H9 (cell line): ENCODE measurements at regions not wholly inside any gene's neighbourhood (a gene's known extent, or its start where the extent isn't known, plus 50 kb on each side); places are given as distances from the start of the nearest gene placed in this dataset.

ENCODE experiments used
- DNase-seq: peaks from one replicate; pipeline ENCODE4 v3.0.0-alpha.2; 2017
- H2AFZ ChIP-seq: one replicate; pipeline ENCODE4 v1.6.1; 2013; ENCODE audit warnings: mild to moderate bottlenecking, low read length, control low read depth, moderate library complexity
- H2AK5ac ChIP-seq: 2 replicates; pipeline ENCODE4 v1.6.1; 2013; ENCODE audit warnings: low read length, control low read depth, mixed read lengths; ENCODE audit not compliant: insufficient read length
- H2BK120ac ChIP-seq: one replicate; pipeline ENCODE4 v1.6.1; 2013; ENCODE audit warnings: low read depth, mild to moderate bottlenecking, low read length, control low read depth, inconsistent platforms; ENCODE audit not compliant: poor library complexity, severe bottlenecking
- H2BK12ac ChIP-seq: 2 replicates; pipeline ENCODE4 v1.6.1; 2013; ENCODE audit warnings: low read length, control low read depth, mixed read lengths, low read depth; ENCODE audit not compliant: insufficient read length
- H2BK15ac ChIP-seq: 2 replicates; pipeline ENCODE4 v1.6.1; 2013; ENCODE audit warnings: low read depth, low read length, control low read depth
- H2BK20ac ChIP-seq: one replicate; pipeline ENCODE4 v1.6.1; 2013; ENCODE audit warnings: low read depth, mild to moderate bottlenecking, low read length, control low read depth, inconsistent platforms; ENCODE audit not compliant: poor library complexity, severe bottlenecking
- H2BK5ac ChIP-seq: 2 replicates; pipeline ENCODE4 v1.6.1; 2013; ENCODE audit warnings: low read length, control low read depth, mixed read lengths; ENCODE audit not compliant: insufficient read length
- H3K14ac ChIP-seq: 2 replicates; pipeline ENCODE4 v1.6.1; 2013; ENCODE audit warnings: low read length, control low read depth; ENCODE audit not compliant: insufficient read depth
- H3K18ac ChIP-seq: 2 replicates; pipeline ENCODE4 v1.6.1; 2013; ENCODE audit warnings: low read depth, mild to moderate bottlenecking, mixed read lengths, low read length, control low read depth; ENCODE audit not compliant: insufficient read length
- H3K23ac ChIP-seq: 2 replicates; pipeline ENCODE4 v1.6.1; 2013; ENCODE audit warnings: low read length, control low read depth, mixed read lengths, low read depth; ENCODE audit not compliant: insufficient read length
- H3K23me2 ChIP-seq: 2 replicates; pipeline ENCODE4 v1.6.1; 2013; ENCODE audit warnings: low read depth, mild to moderate bottlenecking, mixed read lengths, low read length, control low read depth; ENCODE audit not compliant: insufficient read length, poor library complexity, severe bottlenecking
- H3K27ac ChIP-seq: 2 replicates; pipeline ENCODE4 v1.5.1; 2013; ENCODE audit warnings: low read length, control low read depth, mixed read lengths, low read depth; ENCODE audit not compliant: insufficient read length
- H3K27me3 ChIP-seq: 2 replicates; pipeline ENCODE4 v1.6.1; 2013; ENCODE audit warnings: low read length, control low read depth, inconsistent platforms; ENCODE audit not compliant: insufficient read depth
- H3K4ac ChIP-seq: 2 replicates; pipeline ENCODE4 v1.6.1; 2013; ENCODE audit warnings: low read depth, mild to moderate bottlenecking, control low read depth, inconsistent platforms, low read length, moderate library complexity
- H3K4me1 ChIP-seq: 2 replicates; pipeline ENCODE4 v1.6.1; 2013; ENCODE audit warnings: low read length, control low read depth, inconsistent platforms; ENCODE audit not compliant: insufficient read depth
- H3K4me2 ChIP-seq: 2 replicates; pipeline ENCODE4 v1.6.1; 2013; ENCODE audit warnings: low read length, control low read depth, mixed read lengths; ENCODE audit not compliant: insufficient read length, insufficient read depth
- H3K56ac ChIP-seq: 2 replicates; pipeline ENCODE4 v1.6.1; 2013; ENCODE audit warnings: low read depth, mild to moderate bottlenecking, mixed read lengths, low read length, control low read depth; ENCODE audit not compliant: insufficient read length
- H3K79me1 ChIP-seq: 2 replicates; pipeline ENCODE4 v1.6.1; 2013; ENCODE audit warnings: low read depth, mild to moderate bottlenecking, moderate library complexity, low read length, control low read depth, inconsistent platforms; ENCODE audit not compliant: insufficient read depth, poor library complexity, severe bottlenecking
- H3K79me2 ChIP-seq: 2 replicates; pipeline ENCODE4 v1.6.1; 2013; ENCODE audit warnings: low read length, control low read depth, inconsistent platforms; ENCODE audit not compliant: insufficient read depth
- H3K9ac ChIP-seq: 2 replicates; pipeline ENCODE4 v1.6.1; 2013; ENCODE audit warnings: low read length, control low read depth, mixed read lengths; ENCODE audit not compliant: insufficient read length; ENCODE audit errors: extremely low read depth
- H3K9me3 ChIP-seq: one replicate; pipeline ENCODE4 v1.6.1; 2013; ENCODE audit warnings: low read depth, low read length, inconsistent platforms; ENCODE audit not compliant: control insufficient read depth
- H3T11ph ChIP-seq: one replicate; pipeline ENCODE4 v1.6.1; 2013; ENCODE audit warnings: mild to moderate bottlenecking, low read length, control low read depth, inconsistent platforms
- H4K20me1 ChIP-seq: one replicate; pipeline ENCODE4 v1.6.1; 2013; ENCODE audit not compliant: control insufficient read depth, insufficient read length, insufficient read depth
- H4K5ac ChIP-seq: 2 replicates; pipeline ENCODE4 v1.6.1; 2013; ENCODE audit warnings: low read depth, mild to moderate bottlenecking, mixed read lengths, low read length, control low read depth; ENCODE audit not compliant: insufficient read length
- H4K8ac ChIP-seq: replicated peaks from 2 replicates; pipeline ENCODE4 v1.6.1; 2013; ENCODE audit warnings: low read length, control low read depth, mixed read lengths, low read depth; ENCODE audit not compliant: insufficient read length
- H4K91ac ChIP-seq: 2 replicates; pipeline ENCODE4 v1.6.1; 2013; ENCODE audit warnings: low read depth, mild to moderate bottlenecking, moderate library complexity, mixed read lengths, low read length, control low read depth; ENCODE audit not compliant: insufficient read length
- H3K27ac Mint-ChIP-seq, 3 experiments: 2 replicates in 2 of 3; 3 replicates in 1 of 3; pipeline ENCODE4 v1.8.0; 2020 to 2021; ENCODE audit warnings: mixed read lengths in 3 of 3, mild to moderate bottlenecking in 1 of 3, moderate library complexity in 1 of 3
- H3K27me3 Mint-ChIP-seq: 2 replicates; pipeline ENCODE4 v1.8.0; 2021; ENCODE audit warnings: low read depth, mild to moderate bottlenecking, moderate library complexity, mixed read lengths
- H3K36me3 Mint-ChIP-seq, 3 experiments: 2 replicates in 2 of 3; 3 replicates in 1 of 3; pipeline ENCODE4 v1.8.0; 2020 to 2021; ENCODE audit warnings: low read depth in 3 of 3, mixed read lengths in 3 of 3; ENCODE audit not compliant: insufficient read depth in 1 of 3
- H3K4me1 Mint-ChIP-seq, 2 experiments: 2 replicates each; pipeline ENCODE4 v1.8.0; 2020; ENCODE audit warnings: mixed read lengths in 2 of 2
- H3K4me3 Mint-ChIP-seq, 2 experiments: 2 replicates in 1 of 2; 3 replicates in 1 of 2; pipeline ENCODE4 v1.8.0; 2020 to 2021; ENCODE audit warnings: mild to moderate bottlenecking in 2 of 2, mixed read lengths in 2 of 2, moderate library complexity in 1 of 2
- H3K9me3 Mint-ChIP-seq, 2 experiments: 2 replicates in 1 of 2; 3 replicates in 1 of 2; pipeline ENCODE4 v1.8.0; 2020; ENCODE audit warnings: mild to moderate bottlenecking in 2 of 2, mixed read lengths in 2 of 2, moderate library complexity in 1 of 2
- CTCF ChIP-seq: fragments of 200-600 bp; sonication (generic); conservative IDR thresholded peaks from 3 replicates; pipeline ENCODE4 v1.8.0; 2021; ENCODE audit warnings: antibody characterized with exemption, mild to moderate bottlenecking
- WGBS: extraction: QIAGEN DNeasy Blood & Tissue Kit; methylation state at CpG from one replicate; pipeline ENCODE4 v1.1.7; 2013; ENCODE audit warnings: missing lambda C conversion rate, low lambda C conversion rate, mixed read lengths; ENCODE audit not compliant: insufficient read length; ENCODE audit errors: extremely low coverage; 5-methylcytosine and 5-hydroxymethylcytosine counted together

- Histone ChIP-seq H3K4me1 (peaks cover 4% of the 10 kb centered on the region; the same call in 1 of the 2 replicates), H2BK120ac (no peak overlapping the region), H2AFZ (no peak overlapping the region), H2BK20ac (no peak overlapping the region), H4K20me1 (no peaks in the 10 kb centered on the region), H3K9me3 (no peaks in the 10 kb centered on the region), H3K14ac (no peak overlapping the region; the same call in 1 of the 2 replicates), H4K91ac (no peak overlapping the region), H3K23me2 (no peaks in the 10 kb centered on the region), H3K23ac (no peak overlapping the region), H3K18ac (no peak overlapping the region), H3K4me2 (no peak overlapping the region), H2BK12ac (no peak overlapping the region), H3K9ac (no peak overlapping the region), H3K79me1 (no peaks in the 10 kb centered on the region), H2BK5ac (no peak overlapping the region), H3K27ac (no peak overlapping the region), H3T11ph (no peak overlapping the region), H3K4ac (no peak overlapping the region), H3K27me3 (no peaks in the 10 kb centered on the region; the same call in 1 of the 2 replicates), H4K5ac (no peak overlapping the region), H2AK5ac (no peak overlapping the region), H2BK15ac (no peak overlapping the region), H3K56ac (no peak overlapping the region), H3K79me2 (no peaks in the 10 kb centered on the region), H4K8ac (no peak overlapping the region)
- Mint-ChIP-seq H3K27me3 (no peaks in the 10 kb centered on the region), H3K9me3 (no peaks in the 10 kb centered on the region), H3K4me1 (peaks cover 11 to 13% of the 10 kb centered on the region in 2 experiments), H3K27ac (no peak overlapping the region), H3K4me3 (no peak overlapping the region), H3K36me3 (no peaks in the 10 kb centered on the region; a peak in 2 of 7 replicates)
- no peak for TF ChIP-seq CTCF
- DNase-seq: no peak
- no CpG with 5 or more reads among the region's 6 CpGs for WGBS
Measured at GRCh38 chr1:94641990-94642389, 100.4 kb upstream of the F3 start.
